IPS-15b (cell line): ENCODE measurements at regions not wholly inside any gene's neighbourhood (a gene's known extent, or its start where the extent isn't known, plus 50 kb on each side); places are given as distances from the start of the nearest gene placed in this dataset.
"Not testable (repeated sequence)": the region's sequence is repeated elsewhere in the genome, so short reads cannot be mapped to it uniquely, and the experiment has no call there.

ENCODE experiments used
- H3K27me3 ChIP-seq: one replicate; pipeline ENCODE4 v1.6.1; 2013; ENCODE audit warnings: low read length; ENCODE audit not compliant: control insufficient read depth, insufficient read depth
- H3K36me3 ChIP-seq: one replicate; pipeline ENCODE4 v1.6.1; 2013; ENCODE audit warnings: low read length; ENCODE audit not compliant: control insufficient read depth, insufficient read depth
- H3K4me1 ChIP-seq: one replicate; pipeline ENCODE4 v1.6.1; 2013; ENCODE audit warnings: mild to moderate bottlenecking, low read length; ENCODE audit not compliant: control insufficient read depth, insufficient read depth
- H3K4me3 ChIP-seq: one replicate; pipeline ENCODE4 v1.5.1; 2013; ENCODE audit warnings: low read depth, low read length
- H3K9ac ChIP-seq: one replicate; pipeline ENCODE4 v1.6.1; 2013; ENCODE audit warnings: low read depth, mild to moderate bottlenecking, low read length
- H3K9me3 ChIP-seq: one replicate; pipeline ENCODE4 v1.6.1; 2013; ENCODE audit warnings: mild to moderate bottlenecking, low read length; ENCODE audit not compliant: control insufficient read depth, insufficient read depth

- H3K4me3 ChIP-seq, H3K9me3 ChIP-seq, H3K4me1 ChIP-seq, H3K9ac ChIP-seq, H3K36me3 ChIP-seq: not testable (repeated sequence)
- H3K27me3 ChIP-seq: peaks cover 17% of the 10 kb centered on the region
Observed at GRCh38 chr11:69916251-69916649, 97.0 kb upstream of the FGF3 start.

- no peak overlapping the region for H3K9ac ChIP-seq
- no peaks in the 10 kb centered on the region for H3K9me3 ChIP-seq
- H3K27me3 ChIP-seq: peaks cover 17% of the 10 kb centered on the region
- H3K4me3 ChIP-seq: no peak overlapping the region
- H3K4me1 ChIP-seq: no peaks in the 10 kb centered on the region
- H3K36me3 ChIP-seq: no peaks in the 10 kb centered on the region
Observed at GRCh38 chr11:69916806-69917387, 97.7 kb upstream of the FGF3 start.

GRCh38 chr11:69917529-69917928 is 98.3 kb upstream of the FGF3 start:
- H3K4me3 ChIP-seq: no peak overlapping the region
- no peaks in the 10 kb centered on the region for H3K4me1 ChIP-seq
- H3K9ac ChIP-seq: no peak overlapping the region
- H3K27me3 ChIP-seq: peaks cover 17% of the 10 kb centered on the region
- no peaks in the 10 kb centered on the region for H3K36me3 ChIP-seq
- H3K9me3 ChIP-seq: no peaks in the 10 kb centered on the region

- no peaks in the 10 kb centered on the region for H3K9me3 ChIP-seq
- no peaks in the 10 kb centered on the region for H3K4me1 ChIP-seq
- H3K4me3 ChIP-seq: no peak overlapping the region
- H3K9ac ChIP-seq: no peak overlapping the region
- H3K27me3 ChIP-seq: peaks cover 17% of the 10 kb centered on the region
- no peaks in the 10 kb centered on the region for H3K36me3 ChIP-seq
Observed at GRCh38 chr11:69918231-69918937, 99.2 kb upstream of the FGF3 start.

- H3K9ac ChIP-seq: no peak overlapping the region
- H3K4me1 ChIP-seq: no peaks in the 10 kb centered on the region
- H3K9me3 ChIP-seq: no peaks in the 10 kb centered on the region
- H3K27me3 ChIP-seq: peaks cover 17% of the 10 kb centered on the region
- H3K4me3 ChIP-seq: no peak overlapping the region
- H3K36me3 ChIP-seq: no peaks in the 10 kb centered on the region
Observed at GRCh38 chr11:69918938-69919650, 99.9 kb upstream of the FGF3 start.

GRCh38 chr11:69919659-69920344 is 100.6 kb upstream of the FGF3 start:
- no peak overlapping the region for H3K4me3 ChIP-seq
- H3K9me3 ChIP-seq: no peaks in the 10 kb centered on the region
- peaks cover 21% of the 10 kb centered on the region for H3K27me3 ChIP-seq
- no peaks in the 10 kb centered on the region for H3K4me1 ChIP-seq
- H3K9ac ChIP-seq: no peak overlapping the region
- H3K36me3 ChIP-seq: no peaks in the 10 kb centered on the region

- Histone ChIP-seq H3K9ac (no peak overlapping the region), H3K4me3 (no peak overlapping the region), H3K9me3 (no peaks in the 10 kb centered on the region), H3K36me3 (no peaks in the 10 kb centered on the region), H3K27me3 (peaks cover 21% of the 10 kb centered on the region), H3K4me1 (no peaks in the 10 kb centered on the region)
Observed at GRCh38 chr11:69920345-69921127, 101.3 kb upstream of the FGF3 start.

GRCh38 chr11:69921128-69922014 is 102.2 kb upstream of the FGF3 start:
- Histone ChIP-seq H3K9me3 (no peaks in the 10 kb centered on the region), H3K9ac (no peak overlapping the region), H3K27me3 (peaks cover 21% of the 10 kb centered on the region), H3K36me3 (no peaks in the 10 kb centered on the region), H3K4me1 (no peaks in the 10 kb centered on the region), H3K4me3 (no peak overlapping the region)

- Histone ChIP-seq H3K36me3 (no peaks in the 10 kb centered on the region), H3K27me3 (peaks cover 17% of the 10 kb centered on the region), H3K4me1 (no peaks in the 10 kb centered on the region), H3K4me3 (no peak overlapping the region), H3K9ac (no peak overlapping the region), H3K9me3 (no peaks in the 10 kb centered on the region)
Observed at GRCh38 chr11:69922015-69922595, 102.9 kb upstream of the FGF3 start.

GRCh38 chr11:69922596-69923111 is 103.4 kb upstream of the FGF3 start:
- no peaks in the 10 kb centered on the region for H3K4me1 ChIP-seq
- H3K36me3 ChIP-seq: no peaks in the 10 kb centered on the region
- no peaks in the 10 kb centered on the region for H3K9me3 ChIP-seq
- H3K27me3 ChIP-seq: peaks cover 12% of the 10 kb centered on the region
- H3K4me3 ChIP-seq: no peak overlapping the region
- H3K9ac ChIP-seq: peak overlapping the region; percentile 12
